DND-41 (cell line): ENCODE measurements at regions not wholly inside any gene's neighbourhood (a gene's known extent, or its start where the extent isn't known, plus 50 kb on each side); places are given as distances from the start of the nearest gene placed in this dataset.

ENCODE experiments used
- ATAC-seq: fragments of 200-7000 bp; cut with Tn5 transposase; 3 replicates; pipeline ENCODE4 v1.9.1; 2021; ENCODE audit warnings: low read depth; ENCODE audit not compliant: insufficient read depth
- DNase-seq: peaks from one replicate; pipeline ENCODE4 v3.0.0-alpha.2; 2020
- H2AFZ ChIP-seq: 2 replicates; pipeline ENCODE4 v1.6.0; 2012; ENCODE audit warnings: low read depth, low read length
- H3K27ac ChIP-seq: 2 replicates; pipeline ENCODE4 v1.5.1; 2012; ENCODE audit warnings: low read length, inconsistent platforms
- H3K27me3 ChIP-seq: fragments of 200-600 bp; sonication (generic); 2 replicates; pipeline ENCODE4 v1.6.0; 2012; ENCODE audit warnings: low read length, mild to moderate bottlenecking, inconsistent platforms; ENCODE audit not compliant: insufficient read depth, poor library complexity
- H3K36me3 ChIP-seq: 2 replicates; pipeline ENCODE4 v1.5.1; 2012; ENCODE audit warnings: low read length, inconsistent platforms; ENCODE audit not compliant: insufficient read depth
- H3K4me1 ChIP-seq: 2 replicates; pipeline ENCODE4 v1.5.1; 2012; ENCODE audit warnings: mild to moderate bottlenecking, low read length; ENCODE audit not compliant: insufficient read depth
- H3K4me2 ChIP-seq: 2 replicates; pipeline ENCODE4 v1.6.0; 2012; ENCODE audit warnings: mild to moderate bottlenecking, moderate library complexity, low read length, inconsistent platforms; ENCODE audit not compliant: insufficient read depth
- H3K4me3 ChIP-seq, 2 experiments: fragments of 200-600 bp in 1 of 2; shearing (Covaris generic) in 1 of 2; 2 replicates each; pipeline ENCODE4 v1.5.1; 2012 to 2016; ENCODE audit warnings: inconsistent platforms in 2 of 2, low read length in 2 of 2, mild to moderate bottlenecking in 2 of 2, low read depth in 1 of 2, moderate library complexity in 1 of 2
- H3K79me2 ChIP-seq: 2 replicates; pipeline ENCODE4 v1.6.0; 2012; ENCODE audit warnings: low read length, inconsistent platforms; ENCODE audit not compliant: insufficient read depth
- H3K9ac ChIP-seq: 2 replicates; pipeline ENCODE4 v1.6.0; 2012; ENCODE audit warnings: low read depth, mild to moderate bottlenecking, inconsistent platforms, low read length, moderate library complexity
- H3K9me3 ChIP-seq: 2 replicates; pipeline ENCODE4 v1.5.1; 2012; ENCODE audit warnings: low read length, moderate library complexity, mild to moderate bottlenecking, inconsistent platforms; ENCODE audit not compliant: insufficient read depth, severe bottlenecking
- H4K20me1 ChIP-seq: 2 replicates; pipeline ENCODE4 v1.6.0; 2012; ENCODE audit warnings: low read length; ENCODE audit not compliant: insufficient read depth
- CTCF ChIP-seq: IDR thresholded peaks from 2 replicates; pipeline ENCODE4 v1.5.1; 2012; ENCODE audit warnings: borderline replicate concordance, low read length, moderate library complexity, mild to moderate bottlenecking; ENCODE audit not compliant: poor library complexity, severe bottlenecking; ENCODE audit errors: extremely low read depth
- EZH2 ChIP-seq: IDR thresholded peaks from 3 replicates; pipeline ENCODE4 v1.6.1; 2012; ENCODE audit warnings: borderline replicate concordance, low read depth, mild to moderate bottlenecking, moderate library complexity, low read length, inconsistent platforms; ENCODE audit not compliant: severe bottlenecking

GRCh38 chr14:97230051-97230450, 432.9 kb downstream of the VRK1 start:
- H3K9ac ChIP-seq = no peak overlapping the region
- TF ChIP-seq EZH2 (no peak), CTCF (no peak)
- H3K4me3 ChIP-seq = no peak overlapping the region
- DNase-seq = no peak
- no peak overlapping the region for H3K27ac ChIP-seq
- no peak overlapping the region for H3K4me2 ChIP-seq
- H3K27me3 ChIP-seq = no peaks in the 10 kb centered on the region
- no peaks in the 10 kb centered on the region for H3K79me2 ChIP-seq
- no peaks in the 10 kb centered on the region for H3K9me3 ChIP-seq
- H2AFZ ChIP-seq = no peak overlapping the region
- no peaks in the 10 kb centered on the region for H3K4me1 ChIP-seq
- no peak for ATAC-seq
- no peaks in the 10 kb centered on the region for H4K20me1 ChIP-seq
- H3K36me3 ChIP-seq = no peaks in the 10 kb centered on the region

- ATAC-seq = no peak
- Histone ChIP-seq H3K36me3 (no peaks in the 10 kb centered on the region), H3K4me3 (no peak overlapping the region), H3K27me3 (no peaks in the 10 kb centered on the region), H3K4me1 (no peaks in the 10 kb centered on the region), H3K27ac (no peak overlapping the region), H3K79me2 (no peaks in the 10 kb centered on the region), H3K9ac (no peak overlapping the region), H3K9me3 (no peaks in the 10 kb centered on the region), H2AFZ (no peak overlapping the region), H4K20me1 (no peaks in the 10 kb centered on the region), H3K4me2 (no peak overlapping the region)
- no peak for DNase-seq
- TF ChIP-seq EZH2 (no peak), CTCF (no peak)
Measured at GRCh38 chr14:97233319-97233985, 436.3 kb downstream of the VRK1 start.

- Histone ChIP-seq H2AFZ (no peak overlapping the region), H3K27ac (no peak overlapping the region), H3K36me3 (no peaks in the 10 kb centered on the region), H3K4me3 (no peak overlapping the region), H3K27me3 (no peaks in the 10 kb centered on the region), H3K4me2 (no peak overlapping the region), H4K20me1 (no peaks in the 10 kb centered on the region), H3K9ac (no peak overlapping the region), H3K4me1 (peaks cover 9% of the 10 kb centered on the region), H3K9me3 (no peaks in the 10 kb centered on the region), H3K79me2 (no peaks in the 10 kb centered on the region)
- DNase-seq = no peak
- TF ChIP-seq EZH2 = no peak
- TF ChIP-seq CTCF = no peak
- ATAC-seq = no peak
Measured at GRCh38 chr14:97246648-97247047, 449.5 kb downstream of the VRK1 start.

- H3K4me2 ChIP-seq = no peak overlapping the region
- no peaks in the 10 kb centered on the region for H3K79me2 ChIP-seq
- ATAC-seq (no peak), DNase-seq (no peak)
- no peak overlapping the region for H3K27ac ChIP-seq
- no peak overlapping the region for H2AFZ ChIP-seq
- H4K20me1 ChIP-seq = no peaks in the 10 kb centered on the region
- H3K4me3 ChIP-seq = no peak overlapping the region
- TF ChIP-seq EZH2 (no peak), CTCF (no peak)
- peaks cover 33% of the 10 kb centered on the region for H3K4me1 ChIP-seq
- H3K36me3 ChIP-seq = no peaks in the 10 kb centered on the region
- H3K9me3 ChIP-seq = no peaks in the 10 kb centered on the region
- H3K9ac ChIP-seq = no peak overlapping the region
- no peaks in the 10 kb centered on the region for H3K27me3 ChIP-seq
Measured at GRCh38 chr14:97248973-97249372, 451.8 kb downstream of the VRK1 start.
